Renal cortical epithelial cell (primary cell): ENCODE measurements at regions not wholly inside any gene's neighbourhood (a gene's known extent, or its start where the extent isn't known, plus 50 kb on each side); places are given as distances from the start of the nearest gene placed in this dataset.

ENCODE experiments used
- DNase-seq: peaks from one replicate; pipeline ENCODE4 v3.0.0-alpha.2; 2011; ENCODE audit warnings: low read depth

DNA sequence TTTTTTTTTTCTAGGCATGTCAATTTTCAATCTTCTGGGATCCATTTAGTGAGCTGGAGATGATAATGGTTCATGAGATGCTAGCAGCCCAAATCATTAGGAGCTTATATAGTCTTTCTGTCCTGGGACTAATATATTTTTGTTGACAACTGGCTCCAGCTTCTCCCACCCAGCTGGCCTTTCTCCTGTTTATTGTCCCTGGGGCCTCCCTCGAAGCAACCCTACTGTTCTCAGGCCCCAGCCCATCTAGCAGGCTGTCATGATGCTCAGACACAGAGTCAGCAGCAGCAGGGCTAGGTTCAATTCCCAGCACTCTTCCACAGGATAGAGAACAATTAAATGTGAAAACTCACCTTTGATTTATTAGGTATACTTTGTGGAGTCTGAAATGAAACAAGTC lies 127.6 kb upstream of the MID1 start:
- no peak for DNase-seq

DNA sequence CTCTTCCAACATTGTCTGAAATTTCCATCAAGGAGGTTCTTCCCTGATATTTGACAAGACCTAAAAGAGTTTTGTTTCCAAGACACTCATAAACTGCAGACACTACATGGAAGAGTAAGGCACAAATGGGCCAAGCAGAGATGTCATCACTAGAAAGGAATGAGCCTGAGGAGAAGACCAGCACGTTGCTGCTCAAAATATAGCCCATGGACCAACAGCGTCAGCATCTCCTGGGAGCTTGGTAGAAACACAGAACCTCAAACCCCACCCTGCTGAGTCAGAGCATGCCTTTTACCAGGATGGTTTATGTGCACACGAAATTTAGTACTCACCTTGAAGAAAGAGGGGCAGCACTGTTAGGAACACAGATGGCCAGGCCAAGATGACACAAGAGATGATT lies 128.7 kb upstream of the MID1 start:
- no peak for DNase-seq

DNA sequence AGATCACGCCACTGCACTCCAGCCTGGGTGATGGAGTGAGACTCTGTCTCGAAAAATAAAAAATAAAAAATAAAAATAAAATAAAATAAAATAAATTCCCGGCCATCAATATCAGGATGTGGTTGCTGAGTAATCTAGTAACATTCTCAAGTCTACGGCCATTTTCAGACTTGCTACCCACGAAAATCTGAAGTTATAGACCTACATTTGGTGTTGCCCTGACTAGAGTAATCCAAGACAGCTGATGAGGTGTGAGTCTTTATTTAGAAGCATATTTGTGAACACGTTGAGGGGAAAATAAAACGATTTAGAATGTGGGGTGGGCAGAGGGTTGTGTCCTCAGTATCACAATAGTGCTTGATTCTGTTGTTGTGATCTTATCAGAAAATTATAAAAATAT lies 130.2 kb upstream of the MID1 start:
- DNase-seq = no peak

- DNase-seq = no peak
These were observed 132.7 kb upstream of the MID1 start for GRCh38 chrX:10753116-10753515.

- DNase-seq = no peak
These were observed 134.1 kb upstream of the MID1 start for GRCh38 chrX:10754445-10754844.

DNA sequence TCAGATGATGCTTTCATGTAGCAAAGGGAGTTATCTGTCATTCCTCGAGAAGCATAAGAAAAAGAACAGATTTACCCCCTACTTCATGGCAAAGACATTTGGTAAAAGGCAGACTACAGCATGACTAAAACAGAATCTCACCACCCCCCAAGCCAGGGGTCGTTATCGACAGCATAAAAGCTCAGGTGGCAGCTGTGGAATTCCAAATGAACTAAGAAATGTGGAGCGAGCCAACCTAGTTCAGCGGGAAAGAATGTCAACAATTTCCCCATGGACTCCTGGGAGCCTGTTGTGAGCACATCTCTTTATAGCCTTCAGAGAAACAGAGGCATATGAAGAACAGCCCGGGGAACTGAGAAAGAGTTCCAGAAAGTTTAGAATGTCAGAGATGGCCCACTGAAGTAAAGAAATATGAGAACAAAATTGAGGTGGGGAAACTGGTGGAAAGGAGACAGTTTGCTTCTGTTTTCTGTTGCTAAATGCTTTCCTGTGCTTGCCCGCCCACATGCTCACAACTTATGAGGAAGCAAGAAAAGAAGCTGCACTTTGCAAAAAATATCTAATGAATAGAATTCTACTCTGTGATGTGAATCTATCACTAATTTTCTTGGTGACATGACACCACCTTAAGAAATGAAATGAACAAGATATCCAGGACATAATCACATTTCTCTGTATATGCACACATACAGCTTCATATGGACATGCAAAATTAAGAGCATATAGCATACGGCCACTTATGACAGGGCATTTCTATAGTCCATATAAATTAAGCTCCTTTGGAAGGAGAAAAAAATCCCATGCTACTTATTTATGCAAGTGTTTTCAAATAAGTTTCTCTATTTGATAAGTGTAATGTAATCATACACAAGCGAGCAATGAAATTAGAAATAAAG lies 135.3 kb upstream of the MID1 start:
- peak; percentile 84 for DNase-seq

- DNase-seq = peak; percentile 90
These were observed 136.1 kb upstream of the MID1 start for GRCh38 chrX:10756441-10756840.

- no peak for DNase-seq
These were observed 138.9 kb upstream of the MID1 start for GRCh38 chrX:10759141-10759799.

- DNase-seq = no peak
These were observed 141.1 kb upstream of the MID1 start for GRCh38 chrX:10761447-10761846.

DNA sequence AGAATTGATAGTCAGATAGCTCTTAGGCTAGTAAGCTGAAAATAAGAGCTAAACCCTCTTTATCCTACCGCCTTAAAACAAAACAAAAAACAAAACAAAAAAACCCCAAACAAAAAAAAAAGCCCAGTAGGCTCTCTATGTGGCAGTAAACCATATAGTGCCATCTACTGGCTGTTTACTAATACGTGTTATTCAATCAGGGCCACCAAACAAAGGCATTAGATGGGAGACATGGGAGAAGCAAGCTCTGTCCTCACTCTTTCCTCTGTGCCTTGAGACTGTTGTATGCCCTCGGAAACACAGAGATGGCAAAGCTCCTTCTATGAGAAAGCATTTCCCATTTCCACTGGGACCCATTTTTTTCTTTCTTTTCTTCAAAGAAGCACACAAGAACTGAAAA lies 148.8 kb upstream of the MID1 start:
- peak; percentile 57 for DNase-seq

DNA sequence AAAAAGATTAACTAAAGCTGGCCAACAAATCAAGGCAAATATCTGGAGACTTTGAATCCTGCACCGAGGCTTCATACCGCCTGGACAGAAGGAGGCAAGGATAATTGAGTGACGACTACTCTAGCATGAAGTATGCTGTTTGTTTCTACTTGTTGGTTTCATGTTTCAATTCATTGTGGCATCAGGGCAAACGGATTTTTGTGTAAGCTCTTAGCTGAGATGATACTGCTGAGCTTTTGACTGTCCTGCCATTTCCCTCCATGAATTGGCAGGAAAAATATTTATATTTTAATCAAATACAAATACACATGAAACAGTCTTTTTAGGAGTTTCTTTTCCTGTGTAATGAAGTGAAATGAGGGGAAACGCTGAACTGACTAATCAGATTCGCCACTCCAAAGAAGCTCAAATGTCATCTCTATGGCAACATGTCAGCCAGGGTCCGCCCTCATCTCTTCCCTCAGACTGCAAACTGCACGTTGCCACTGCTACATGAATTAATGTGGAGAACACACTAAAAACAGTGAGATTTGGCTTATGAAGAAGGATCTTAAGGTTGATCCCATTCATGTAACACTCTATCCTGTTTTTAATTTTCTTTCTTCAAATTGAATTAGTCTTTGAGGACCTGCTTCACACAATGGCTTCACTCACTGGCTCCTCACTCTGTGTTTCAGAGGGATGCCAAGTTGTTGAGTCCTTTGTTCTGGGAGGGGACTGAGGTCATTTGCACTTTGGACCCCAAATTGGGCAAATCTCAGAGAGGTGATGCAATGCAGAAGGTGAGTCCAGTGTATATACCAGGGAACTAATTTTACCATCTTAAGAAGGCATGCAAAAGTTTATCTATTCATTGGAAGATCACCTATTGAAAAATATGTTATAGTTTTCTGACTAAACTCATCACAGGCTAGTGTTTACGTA lies 149.6 kb upstream of the MID1 start:
- DNase-seq = peak; percentile 57

- no peak for DNase-seq
These were observed 152.9 kb upstream of the MID1 start for GRCh38 chrX:10773318-10773717.

GRCh38 chrX:10781847-10782530 lies 161.6 kb upstream of the MID1 start:
- no peak for DNase-seq

DNA sequence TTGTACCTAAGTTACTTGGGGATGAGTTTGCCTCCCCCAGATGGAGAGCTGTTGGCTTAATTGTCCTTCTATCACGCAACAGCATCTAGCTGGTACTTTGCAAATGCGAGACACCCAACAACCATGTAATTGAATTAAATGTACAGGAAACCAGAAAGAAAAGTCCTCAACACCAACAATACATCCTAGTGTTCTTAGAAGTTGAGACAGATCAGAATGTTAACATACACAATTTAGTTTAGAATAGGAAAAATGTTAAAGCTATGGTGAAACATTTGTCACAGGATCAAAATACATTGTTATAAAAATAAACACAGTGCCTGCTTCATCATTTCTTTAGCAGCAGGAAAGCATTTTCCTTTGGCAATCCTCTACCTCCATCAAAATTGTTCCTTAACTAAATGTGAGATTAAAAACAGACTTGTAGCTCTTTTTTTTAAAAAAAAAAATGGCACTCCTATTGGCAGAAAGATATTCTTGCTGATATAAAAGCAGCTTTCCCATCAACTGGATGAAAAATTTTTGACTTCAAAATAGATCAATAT lies 163.1 kb upstream of the MID1 start:
- DNase-seq = no peak

- DNase-seq = no peak
These were observed 166.9 kb upstream of the MID1 start for GRCh38 chrX:10787264-10787663.

GRCh38 chrX:10794203-10794630 lies 173.8 kb upstream of the MID1 start:
- DNase-seq = peak; percentile 70

- DNase-seq = no peak
These were observed 175.3 kb upstream of the MID1 start for GRCh38 chrX:10795721-10796120.

- DNase-seq = peak; percentile 2
These were observed 177.1 kb upstream of the MID1 start for GRCh38 chrX:10797466-10797865.

GRCh38 chrX:10798041-10798440 lies 177.7 kb upstream of the MID1 start:
- DNase-seq = no peak

DNA sequence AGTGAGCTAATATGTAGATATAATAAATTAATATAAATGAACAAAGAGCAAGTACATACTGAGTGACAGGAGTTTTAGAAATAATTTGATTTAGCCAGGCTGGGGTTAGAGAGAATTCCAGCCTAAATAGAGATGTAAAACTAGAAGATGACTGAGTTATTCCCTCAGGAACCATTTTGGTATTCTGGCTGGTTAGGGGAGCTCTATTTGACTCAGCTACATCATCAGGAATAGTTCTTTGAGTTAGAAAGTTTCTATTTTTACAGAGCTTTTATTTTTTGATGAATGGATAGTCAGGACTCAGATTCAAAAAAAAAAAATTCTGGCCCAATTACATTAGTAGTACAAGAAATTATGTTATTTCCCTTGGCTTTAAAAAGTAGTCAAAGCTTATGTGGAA lies 180.4 kb upstream of the MID1 start:
- no peak for DNase-seq

DNA sequence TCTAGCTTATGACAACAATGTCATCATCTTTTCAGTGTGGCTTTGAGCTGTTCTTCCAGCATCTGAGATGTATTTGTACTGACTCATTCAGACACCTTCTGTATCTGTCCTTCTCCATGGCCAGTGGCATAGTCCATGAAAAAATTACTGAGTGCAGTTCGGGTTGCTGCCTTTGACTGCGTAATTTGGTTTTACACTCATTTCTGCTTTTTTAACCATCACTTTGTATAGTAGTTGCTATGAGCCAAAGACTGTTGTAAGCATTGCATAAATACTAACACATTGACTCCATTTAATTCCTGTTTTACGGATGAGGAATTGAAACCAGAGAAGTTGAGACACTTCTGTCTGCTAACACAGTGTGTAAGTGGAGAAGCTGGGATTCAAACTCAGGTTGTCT lies 190.7 kb upstream of the MID1 start:
- DNase-seq = no peak
